Stimulated activated memory B cell treated with anti-CD40 and anti-IgM and Interleukin-4, amounts not matched to agents 10 μg/mL and 1 μg/mL and 100 μg/mL, for 72 hours (primary cell): ENCODE measurements at regions not wholly inside any gene's neighbourhood (a gene's known extent, or its start where the extent isn't known, plus 50 kb on each side); places are given as distances from the start of the nearest gene placed in this dataset.
"Not testable (repeated sequence)": the region's sequence is repeated elsewhere in the genome, so short reads cannot be mapped to it uniquely, and the experiment has no call there.

ENCODE experiments used
- ATAC-seq: fragments of 150-1000 bp; cut with Tn5 transposase; 2 replicates; pipeline ENCODE4 v1.10.0; 2021
- H3K27ac Mint-ChIP-seq: one replicate; pipeline ENCODE4 v1.8.0; 2022; ENCODE audit warnings: mild to moderate bottlenecking, mixed read lengths
- H3K27me3 Mint-ChIP-seq: one replicate; pipeline ENCODE4 v1.8.0; 2022; ENCODE audit warnings: mixed read lengths
- H3K36me3 Mint-ChIP-seq: one replicate; pipeline ENCODE4 v1.8.0; 2022; ENCODE audit warnings: mixed read lengths
- H3K4me1 Mint-ChIP-seq: one replicate; pipeline ENCODE4 v1.8.0; 2022; ENCODE audit warnings: mixed read lengths
- H3K4me3 Mint-ChIP-seq: one replicate; pipeline ENCODE4 v1.8.0; 2022; ENCODE audit warnings: mild to moderate bottlenecking, moderate library complexity, mixed read lengths
- H3K9me3 Mint-ChIP-seq: one replicate; pipeline ENCODE4 v1.8.0; 2022; ENCODE audit warnings: mixed read lengths

DNA sequence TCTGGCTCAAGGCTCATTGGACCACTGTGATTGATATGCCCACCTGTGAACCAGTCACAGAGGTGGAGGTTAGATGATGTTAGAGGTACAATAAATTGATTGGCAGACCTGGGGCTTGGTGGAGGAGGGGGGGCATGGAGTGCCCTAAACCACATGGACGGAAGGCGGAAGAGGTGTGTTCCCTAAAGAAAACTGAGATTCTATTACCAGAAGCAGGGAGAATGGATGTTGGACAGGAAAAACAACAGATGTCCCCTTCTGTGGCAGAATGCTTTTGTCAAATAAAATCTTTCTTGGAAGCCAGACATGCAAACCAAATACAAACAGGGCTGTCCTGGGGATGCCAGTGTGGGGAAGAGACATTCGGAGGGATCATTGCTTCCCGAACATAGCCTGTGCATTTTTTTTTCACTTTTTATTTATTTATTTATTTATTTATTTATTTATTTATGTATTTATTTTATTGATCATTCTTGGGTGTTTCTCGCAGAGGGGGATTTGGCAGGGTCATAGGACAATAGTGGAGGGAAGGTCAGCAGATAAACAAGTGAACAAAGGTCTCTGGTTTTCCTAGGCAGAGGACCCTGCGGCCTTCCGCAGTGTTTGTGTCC, 433.9 kb downstream of the RPS24 start:
- Mint-ChIP-seq H3K36me3 (no peaks in the 10 kb centered on the region), H3K4me3 (no peak overlapping the region), H3K27ac (no peak overlapping the region), H3K9me3 (peaks cover 4% of the 10 kb centered on the region), H3K27me3 (peaks cover 15% of the 10 kb centered on the region), H3K4me1 (no peaks in the 10 kb centered on the region)
- ATAC-seq: no peak

DNA sequence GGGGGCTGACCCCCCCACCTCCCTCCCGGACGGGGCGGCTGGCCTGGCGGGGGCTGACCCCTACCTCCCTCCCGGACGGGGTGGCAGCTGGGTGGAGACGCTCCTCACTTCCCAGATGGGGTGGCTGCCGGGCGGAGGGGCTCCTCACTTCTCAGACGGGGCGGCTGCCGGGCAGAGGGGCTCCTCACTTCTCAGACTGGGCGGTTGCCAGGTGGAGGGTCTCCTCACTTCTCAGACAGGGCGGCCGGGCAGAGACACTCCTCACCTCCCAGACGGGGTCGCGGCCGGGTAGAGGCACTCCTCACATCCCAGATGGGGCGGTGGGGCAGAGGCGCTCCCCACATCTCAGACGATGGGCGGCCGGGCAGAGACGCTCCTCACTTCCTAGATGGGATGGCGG, 435.1 kb downstream of the RPS24 start:
- not testable (repeated sequence) for H3K9me3 Mint-ChIP-seq, ATAC-seq, H3K27me3 Mint-ChIP-seq, H3K4me3 Mint-ChIP-seq, H3K27ac Mint-ChIP-seq, H3K36me3 Mint-ChIP-seq, H3K4me1 Mint-ChIP-seq

DNA sequence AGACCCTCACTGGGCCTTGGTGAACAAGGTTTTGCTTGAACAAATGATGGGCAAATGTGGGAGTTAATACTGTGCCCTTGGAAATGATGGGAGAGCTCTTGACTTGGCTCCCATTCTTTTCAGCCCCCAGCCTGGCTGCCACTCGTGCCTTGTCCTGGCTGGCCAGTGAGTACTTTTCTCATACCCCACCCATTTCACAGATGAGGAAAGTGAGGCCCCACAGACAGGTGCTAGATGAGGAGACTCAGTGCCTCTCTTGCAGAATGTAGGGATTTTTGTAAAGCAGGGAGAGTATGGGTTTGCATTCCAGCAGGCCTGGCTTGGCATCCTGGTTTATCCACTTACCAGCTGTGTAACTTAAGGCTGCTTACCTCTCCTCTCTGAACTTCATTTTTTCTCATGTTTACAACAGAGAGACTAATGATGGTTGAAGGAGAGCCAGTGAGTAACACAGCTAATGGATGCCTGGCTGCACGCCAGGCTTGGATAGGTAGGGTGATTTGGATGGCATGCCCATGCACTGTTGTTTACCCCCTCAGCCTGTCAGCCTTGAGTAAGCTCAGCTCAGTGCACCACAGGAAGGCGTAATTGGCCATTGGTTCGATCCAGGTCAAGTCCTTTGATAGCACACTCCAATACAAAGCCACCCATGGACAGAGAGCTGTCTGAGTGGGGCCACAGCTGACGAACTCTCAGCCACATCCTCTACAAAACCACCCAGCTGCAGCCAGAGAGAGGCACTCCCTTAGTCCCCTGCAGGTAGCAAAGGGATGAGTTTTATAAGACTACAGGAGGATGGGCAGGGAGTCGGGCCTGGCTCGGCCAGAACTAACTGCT, 436.8 kb downstream of the RPS24 start:
- Mint-ChIP-seq H3K27me3 (peaks cover 8% of the 10 kb centered on the region), H3K4me1 (no peaks in the 10 kb centered on the region), H3K27ac (no peak overlapping the region), H3K4me3 (no peak overlapping the region), H3K36me3 (no peaks in the 10 kb centered on the region), H3K9me3 (peaks cover 4% of the 10 kb centered on the region)
- ATAC-seq: no peak

DNA sequence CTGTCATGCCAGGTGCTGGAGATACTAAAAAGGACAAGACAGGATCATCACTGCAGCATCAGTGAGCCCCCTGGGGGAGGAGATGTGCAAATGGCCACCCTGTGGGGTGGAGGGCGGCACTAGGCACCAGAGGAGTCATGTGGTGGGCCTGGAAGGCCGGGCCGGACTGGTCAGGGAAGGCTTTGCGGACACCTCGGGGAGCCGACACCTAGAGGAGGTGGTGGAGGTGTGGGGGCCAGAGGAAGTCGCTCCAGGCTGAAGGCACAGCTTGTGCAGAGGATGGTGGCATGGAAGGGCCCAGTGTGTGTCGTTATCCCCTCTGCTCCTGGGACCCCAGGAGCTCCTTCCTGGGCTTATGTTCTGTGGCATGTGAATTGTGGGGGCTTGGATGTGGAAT, 437.7 kb downstream of the RPS24 start:
- Mint-ChIP-seq H3K27ac (no peak overlapping the region), H3K9me3 (peaks cover 4% of the 10 kb centered on the region), H3K4me1 (no peaks in the 10 kb centered on the region), H3K27me3 (peaks cover 14% of the 10 kb centered on the region), H3K36me3 (no peaks in the 10 kb centered on the region), H3K4me3 (no peak overlapping the region)
- ATAC-seq: peak; percentile 10

DNA sequence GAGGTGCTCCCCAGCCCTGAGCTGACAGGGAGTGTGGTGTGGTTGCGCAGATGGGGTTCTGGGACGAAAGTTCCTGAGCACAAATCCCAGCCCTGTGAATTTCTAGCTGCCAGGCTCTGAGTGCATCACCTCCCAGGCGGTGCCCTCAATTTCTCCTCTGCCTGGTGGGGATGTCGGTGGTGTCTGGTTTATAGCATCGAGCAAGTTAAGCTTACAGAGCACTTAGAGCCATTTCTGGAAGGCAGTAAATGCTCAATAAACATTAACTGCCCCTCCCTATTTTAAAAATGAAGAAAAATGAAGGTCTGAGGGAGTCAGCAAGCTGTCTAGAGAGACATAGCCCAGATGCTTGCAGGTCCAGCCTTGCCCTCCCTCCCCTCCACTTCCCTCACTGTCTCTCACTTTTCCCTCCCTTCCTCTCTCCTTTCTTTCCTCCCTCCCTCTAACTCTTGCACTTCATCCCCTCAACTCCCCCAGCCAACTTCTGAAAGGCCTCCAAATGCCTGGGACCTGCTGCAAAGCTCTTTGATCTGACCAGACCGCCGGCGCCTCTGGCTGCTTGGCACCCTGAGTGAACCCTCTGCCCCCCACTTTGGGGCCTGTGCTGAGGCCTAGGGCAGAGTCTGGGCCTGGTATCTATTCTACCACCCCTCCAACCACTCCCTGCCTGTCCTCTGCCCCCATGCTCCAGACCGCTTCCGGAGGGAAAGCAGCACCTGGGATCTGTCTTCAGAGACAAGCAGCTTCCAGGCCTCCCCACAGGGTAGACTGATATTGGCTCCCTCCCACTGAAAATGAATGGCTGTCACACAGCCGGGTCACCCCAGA, 438.3 kb downstream of the RPS24 start:
- peaks cover 4% of the 10 kb centered on the region for H3K9me3 Mint-ChIP-seq
- peak; percentile 18 for ATAC-seq
- H3K27ac Mint-ChIP-seq: no peak overlapping the region
- H3K4me3 Mint-ChIP-seq: no peak overlapping the region
- no peaks in the 10 kb centered on the region for H3K4me1 Mint-ChIP-seq
- H3K36me3 Mint-ChIP-seq: no peaks in the 10 kb centered on the region
- H3K27me3 Mint-ChIP-seq: peaks cover 20% of the 10 kb centered on the region

DNA sequence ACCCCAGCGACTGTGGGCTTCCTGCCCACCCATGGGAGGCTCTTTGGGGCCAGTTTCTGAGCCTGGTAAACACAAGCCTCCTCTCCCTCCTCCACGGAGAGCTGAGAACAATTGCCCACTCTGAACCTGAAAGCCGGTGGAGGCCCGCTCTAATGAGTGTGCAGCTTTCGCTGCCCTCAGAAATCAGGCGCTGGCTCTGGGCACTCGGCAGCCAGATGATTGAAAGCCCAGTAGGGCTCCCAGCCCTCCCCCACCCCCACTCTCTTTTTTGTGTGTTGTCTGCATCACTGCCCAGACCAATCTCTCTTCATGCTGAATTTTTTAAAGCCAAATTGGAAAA, 438.9 kb downstream of the RPS24 start:
- Mint-ChIP-seq H3K9me3 (peaks cover 1% of the 10 kb centered on the region), H3K4me3 (no peak overlapping the region), H3K27me3 (peaks cover 20% of the 10 kb centered on the region), H3K27ac (no peak overlapping the region), H3K36me3 (no peaks in the 10 kb centered on the region), H3K4me1 (no peaks in the 10 kb centered on the region)
- no peak for ATAC-seq

DNA sequence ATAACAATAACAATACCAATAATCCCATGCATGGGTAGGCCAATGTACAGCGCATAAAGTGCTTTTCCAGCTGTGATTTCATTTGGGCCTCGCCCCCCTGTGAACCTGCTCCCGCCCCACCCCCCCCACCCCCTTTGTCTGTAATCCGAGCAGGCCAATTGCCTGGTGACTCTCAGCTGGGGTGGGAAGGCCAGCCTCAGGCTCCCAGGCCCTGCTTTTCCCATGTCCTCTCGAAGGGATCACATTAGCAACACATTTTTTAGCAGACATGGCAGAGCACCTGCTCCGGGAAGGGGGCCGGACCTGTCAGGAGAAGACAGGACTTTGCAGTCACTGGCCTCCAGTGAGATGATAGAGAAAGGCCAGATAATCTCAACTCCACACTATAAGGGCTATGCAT, 439.3 kb downstream of the RPS24 start:
- H3K36me3 Mint-ChIP-seq: no peaks in the 10 kb centered on the region
- no peak for ATAC-seq
- no peak overlapping the region for H3K4me3 Mint-ChIP-seq
- peaks cover 20% of the 10 kb centered on the region for H3K27me3 Mint-ChIP-seq
- H3K9me3 Mint-ChIP-seq: no peaks in the 10 kb centered on the region
- no peaks in the 10 kb centered on the region for H3K4me1 Mint-ChIP-seq
- no peak overlapping the region for H3K27ac Mint-ChIP-seq

DNA sequence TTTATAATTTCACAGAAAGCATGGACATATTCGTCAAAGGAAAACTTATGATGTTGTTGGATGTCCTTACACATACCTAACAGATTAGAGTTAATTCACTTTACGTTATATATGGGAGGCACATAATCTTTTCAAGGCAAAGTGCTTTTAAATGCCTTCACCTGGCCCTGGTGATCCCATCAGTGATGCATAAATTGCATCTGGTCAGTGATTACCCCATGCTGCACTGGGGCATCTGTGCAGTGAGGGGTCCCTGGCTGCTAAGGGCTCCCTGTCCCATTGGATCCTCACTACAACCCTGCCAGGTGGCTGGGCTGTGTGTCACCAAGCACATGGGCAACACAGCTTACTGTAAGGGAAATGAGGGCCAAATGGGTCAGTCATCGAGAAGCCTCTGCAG, 441.1 kb downstream of the RPS24 start:
- ATAC-seq: no peak
- Mint-ChIP-seq H3K4me1 (no peaks in the 10 kb centered on the region), H3K4me3 (no peak overlapping the region), H3K9me3 (no peaks in the 10 kb centered on the region), H3K27ac (no peak overlapping the region), H3K27me3 (peaks cover 20% of the 10 kb centered on the region), H3K36me3 (no peaks in the 10 kb centered on the region)

DNA sequence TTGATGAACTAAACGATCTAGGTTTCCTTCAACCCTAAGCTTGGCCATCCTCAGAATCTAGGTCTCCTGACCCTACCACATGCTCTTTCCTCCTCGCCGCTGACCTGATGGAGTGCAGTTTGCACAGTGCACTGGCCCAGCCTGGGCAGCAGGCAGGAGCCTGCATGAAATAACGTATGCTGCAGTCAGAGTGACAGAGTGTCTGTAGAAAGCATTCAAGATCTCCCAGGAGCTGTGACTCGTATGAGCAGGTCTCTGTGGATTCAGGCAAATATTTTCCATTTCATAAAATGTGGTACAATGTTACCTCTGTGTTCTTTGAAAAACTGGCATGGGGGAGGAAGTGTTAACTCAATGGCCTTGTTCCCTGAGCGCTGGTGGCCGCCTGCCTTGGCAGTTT, 441.8 kb downstream of the RPS24 start:
- Mint-ChIP-seq H3K27ac (no peak overlapping the region), H3K27me3 (peaks cover 20% of the 10 kb centered on the region), H3K9me3 (no peaks in the 10 kb centered on the region), H3K4me1 (no peaks in the 10 kb centered on the region), H3K4me3 (no peak overlapping the region), H3K36me3 (no peaks in the 10 kb centered on the region)
- ATAC-seq: no peak

DNA sequence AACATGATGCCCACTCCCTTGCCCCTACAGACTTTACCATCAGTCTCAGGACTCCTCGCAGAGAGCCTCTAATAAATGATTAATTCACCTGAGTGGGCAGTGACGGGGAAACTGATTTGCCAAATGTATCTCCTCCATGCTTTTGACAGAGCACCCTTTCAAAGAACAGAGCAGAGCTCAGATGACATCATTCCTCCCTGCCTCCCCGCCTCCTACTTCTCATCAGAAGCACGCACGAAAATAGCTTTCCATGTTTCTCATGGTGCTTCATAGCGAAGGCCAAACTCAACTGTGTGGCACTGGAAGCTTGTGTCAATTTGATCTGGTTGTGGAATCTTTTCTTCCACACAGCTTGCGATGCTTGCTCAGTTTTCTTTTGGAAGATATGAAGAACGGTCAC, 442.5 kb downstream of the RPS24 start:
- Mint-ChIP-seq H3K27me3 (peaks cover 20% of the 10 kb centered on the region), H3K9me3 (no peaks in the 10 kb centered on the region), H3K27ac (no peak overlapping the region), H3K36me3 (no peaks in the 10 kb centered on the region), H3K4me3 (no peak overlapping the region), H3K4me1 (no peaks in the 10 kb centered on the region)
- no peak for ATAC-seq

DNA sequence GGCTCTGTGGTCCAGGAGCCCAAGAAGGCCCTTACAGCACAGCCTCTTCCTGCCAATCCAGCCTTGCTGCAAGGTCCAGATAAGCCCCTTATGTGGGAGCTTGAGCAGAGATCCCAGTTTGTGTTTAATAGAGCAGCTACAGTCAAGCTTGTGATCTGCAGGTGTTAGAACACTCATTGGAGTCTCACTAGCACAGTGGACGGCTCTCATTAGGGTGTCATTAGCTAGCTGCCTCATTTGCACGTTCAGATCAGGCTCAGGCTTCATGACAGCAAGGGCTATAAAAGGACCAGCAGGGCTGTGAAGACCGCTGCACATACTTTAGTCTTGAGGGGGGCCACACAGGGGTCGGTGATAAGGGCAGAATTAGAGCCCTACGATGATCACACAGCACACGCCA, 443.2 kb downstream of the RPS24 start:
- peaks cover 20% of the 10 kb centered on the region for H3K27me3 Mint-ChIP-seq
- no peaks in the 10 kb centered on the region for H3K36me3 Mint-ChIP-seq
- no peaks in the 10 kb centered on the region for H3K4me1 Mint-ChIP-seq
- no peaks in the 10 kb centered on the region for H3K9me3 Mint-ChIP-seq
- no peak overlapping the region for H3K4me3 Mint-ChIP-seq
- no peak overlapping the region for H3K27ac Mint-ChIP-seq
- ATAC-seq: no peak

DNA sequence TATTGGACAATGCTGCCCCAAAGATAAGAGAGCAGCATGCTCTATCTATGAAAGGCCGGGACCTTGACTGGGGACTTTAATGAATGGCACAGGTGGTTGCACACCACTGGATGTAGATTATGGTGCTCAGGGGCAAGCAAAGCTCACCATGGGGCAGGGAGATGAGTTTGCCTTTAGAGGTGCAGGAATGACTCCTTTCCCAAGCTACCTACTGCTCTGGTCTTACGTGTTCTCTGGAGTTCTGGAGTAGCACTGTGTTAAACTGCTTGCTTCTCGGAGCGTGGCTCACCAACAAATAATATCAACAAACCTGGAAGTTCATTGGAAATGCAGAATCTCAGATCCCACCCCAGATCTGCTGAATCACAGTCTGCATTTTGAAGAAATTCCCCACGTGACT, 445.3 kb downstream of the RPS24 start:
- no peak overlapping the region for H3K4me3 Mint-ChIP-seq
- peaks cover 20% of the 10 kb centered on the region for H3K27me3 Mint-ChIP-seq
- no peak for ATAC-seq
- H3K36me3 Mint-ChIP-seq: no peaks in the 10 kb centered on the region
- no peak overlapping the region for H3K27ac Mint-ChIP-seq
- H3K9me3 Mint-ChIP-seq: no peaks in the 10 kb centered on the region
- no peaks in the 10 kb centered on the region for H3K4me1 Mint-ChIP-seq

DNA sequence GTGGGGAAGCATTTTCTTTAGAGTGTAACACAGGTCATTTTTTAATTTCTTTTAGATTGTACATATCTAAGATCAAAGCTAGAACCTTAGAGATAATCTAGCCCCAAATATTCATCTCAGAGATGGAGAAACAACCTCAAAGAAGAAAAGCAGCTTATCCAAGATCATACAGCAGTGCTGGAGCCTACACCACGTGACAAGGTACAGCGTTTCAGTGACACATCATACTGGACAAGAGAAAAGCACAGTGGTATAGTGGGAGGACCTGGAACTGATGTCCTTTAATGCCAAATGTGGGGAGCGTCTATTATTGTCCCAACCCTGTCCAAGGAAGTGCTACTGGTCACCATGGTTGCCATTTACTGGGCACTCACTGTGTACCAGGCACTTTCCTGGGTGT, 445.8 kb downstream of the RPS24 start:
- H3K4me1 Mint-ChIP-seq: no peaks in the 10 kb centered on the region
- peaks cover 25% of the 10 kb centered on the region for H3K27me3 Mint-ChIP-seq
- ATAC-seq: no peak
- no peaks in the 10 kb centered on the region for H3K36me3 Mint-ChIP-seq
- H3K9me3 Mint-ChIP-seq: no peaks in the 10 kb centered on the region
- H3K4me3 Mint-ChIP-seq: no peak overlapping the region
- H3K27ac Mint-ChIP-seq: no peak overlapping the region

DNA sequence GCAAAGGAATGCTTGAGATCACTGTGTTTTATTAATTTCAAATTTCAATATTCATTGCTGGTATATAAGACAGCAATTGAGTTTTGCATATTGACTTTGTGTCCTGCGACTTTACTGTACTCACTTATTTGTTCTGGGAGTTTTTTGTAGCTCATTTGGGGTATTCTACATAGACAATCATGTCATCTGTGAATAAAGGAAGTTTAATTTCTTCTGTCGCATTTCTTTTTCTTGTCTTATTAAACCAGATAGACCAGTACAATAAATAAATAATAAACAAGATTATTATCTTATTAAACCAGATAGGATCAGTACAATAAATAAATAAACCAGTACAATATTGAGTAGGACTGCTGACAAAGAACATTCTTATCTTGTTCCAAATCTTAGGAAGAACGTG, 448.2 kb downstream of the RPS24 start:
- peaks cover 26% of the 10 kb centered on the region for H3K27me3 Mint-ChIP-seq
- no peaks in the 10 kb centered on the region for H3K9me3 Mint-ChIP-seq
- no peak for ATAC-seq
- H3K4me1 Mint-ChIP-seq: no peaks in the 10 kb centered on the region
- H3K27ac Mint-ChIP-seq: no peak overlapping the region
- no peak overlapping the region for H3K4me3 Mint-ChIP-seq
- no peaks in the 10 kb centered on the region for H3K36me3 Mint-ChIP-seq

DNA sequence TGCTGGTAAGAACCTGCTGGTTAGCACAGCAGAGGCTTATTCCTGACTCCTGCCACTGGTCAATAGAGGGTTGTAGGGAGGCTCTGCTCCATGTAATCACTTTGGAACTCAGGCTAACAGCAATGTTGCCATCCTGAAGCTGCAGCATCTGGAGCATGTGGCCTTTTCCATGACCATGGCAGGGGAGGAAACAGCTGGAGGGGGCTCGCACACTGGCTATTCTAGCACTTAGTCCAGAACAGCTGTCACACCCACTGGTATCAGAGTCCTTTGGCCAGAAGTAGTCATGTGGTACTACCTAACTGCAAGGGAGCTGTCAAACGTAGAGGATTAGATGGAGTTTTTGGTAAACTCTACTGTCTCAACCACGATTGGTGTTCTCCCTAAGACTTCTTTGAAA, 450.0 kb downstream of the RPS24 start:
- no peaks in the 10 kb centered on the region for H3K36me3 Mint-ChIP-seq
- no peak overlapping the region for H3K27ac Mint-ChIP-seq
- no peak overlapping the region for H3K4me3 Mint-ChIP-seq
- H3K27me3 Mint-ChIP-seq: peaks cover 38% of the 10 kb centered on the region
- no peak for ATAC-seq
- peaks cover 1% of the 10 kb centered on the region for H3K9me3 Mint-ChIP-seq
- H3K4me1 Mint-ChIP-seq: no peaks in the 10 kb centered on the region

DNA sequence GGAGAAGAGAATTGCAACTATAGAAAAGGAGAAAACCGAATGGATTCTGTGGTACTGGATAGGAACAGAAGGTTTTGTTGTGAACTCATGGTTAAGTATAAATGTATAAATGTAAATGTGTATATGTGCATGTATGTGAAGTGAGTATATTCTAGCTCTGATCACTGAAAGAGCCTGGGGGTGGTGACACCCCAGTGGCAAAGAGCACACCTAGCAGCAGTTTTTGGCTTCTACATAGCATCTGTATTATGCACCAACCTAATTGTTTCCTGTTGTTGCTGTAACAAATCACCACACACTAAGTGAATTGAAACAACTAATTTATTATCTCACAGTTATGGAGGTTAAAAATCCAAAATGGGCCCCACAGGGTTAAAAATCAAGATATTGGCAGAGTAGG, 455.4 kb downstream of the RPS24 start:
- Mint-ChIP-seq H3K4me3 (no peak overlapping the region), H3K9me3 (peaks cover 22% of the 10 kb centered on the region), H3K27me3 (peaks cover 68% of the 10 kb centered on the region), H3K36me3 (no peaks in the 10 kb centered on the region), H3K4me1 (no peaks in the 10 kb centered on the region), H3K27ac (no peak overlapping the region)
- no peak for ATAC-seq
